HT1080 (cell line): ENCODE measurements at regions not wholly inside any gene's neighbourhood (a gene's known extent, or its start where the extent isn't known, plus 50 kb on each side); places are given as distances from the start of the nearest gene placed in this dataset.

Experiments used
- DNase-seq: peaks from one replicate; pipeline ENCODE4 v3.0.0-alpha.2; 2015; ENCODE audit warnings: low read depth

GRCh38 chr3:150133293-150133692, 162.6 kb upstream of the PFN2 start:
- DNase-seq = no peak

GRCh38 chr3:150132101-150132749, 161.5 kb upstream of the PFN2 start:
- peak; percentile 55 for DNase-seq

DNA sequence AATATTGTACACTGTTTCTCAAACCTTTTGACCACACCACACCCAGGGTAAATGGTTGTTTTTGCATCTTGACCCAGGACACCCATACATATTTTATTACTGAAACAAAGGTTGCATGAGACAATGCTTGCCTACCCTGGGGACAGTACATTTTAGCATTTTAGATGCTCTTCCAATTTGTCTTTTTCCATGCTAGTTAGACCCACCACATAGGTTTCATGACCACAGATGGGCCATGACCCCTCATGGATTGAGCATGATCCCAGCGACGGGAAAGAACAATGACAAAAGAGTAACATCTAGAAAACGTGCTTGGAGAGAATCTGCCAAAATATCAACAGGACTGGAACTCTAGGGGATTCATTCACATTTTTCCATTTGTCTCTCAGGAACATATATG, 161.0 kb upstream of the PFN2 start:
- DNase-seq = no peak

GRCh38 chr3:150130404-150131100, 159.9 kb upstream of the PFN2 start:
- no peak for DNase-seq

GRCh38 chr3:150129166-150129565, 158.5 kb upstream of the PFN2 start:
- no peak for DNase-seq

DNA sequence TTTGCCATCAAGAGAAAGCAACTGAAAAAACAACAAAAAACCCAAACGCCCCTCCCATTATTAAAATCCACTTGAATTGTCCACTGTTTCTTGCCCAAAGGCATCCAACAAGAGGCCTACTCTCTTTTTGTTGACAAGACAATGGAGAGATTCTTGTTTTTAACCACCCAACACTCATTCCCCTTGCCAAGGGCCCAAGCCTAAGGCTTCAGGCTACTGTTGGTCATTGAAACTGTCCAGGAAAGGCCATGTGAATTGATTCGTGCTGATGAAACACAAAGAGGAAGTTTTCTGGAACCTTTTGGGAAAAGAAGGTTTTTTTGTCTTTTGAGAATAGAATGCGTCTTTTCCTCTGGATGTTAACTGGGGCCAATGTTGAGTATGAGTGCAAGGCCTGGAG, 157.4 kb upstream of the PFN2 start:
- DNase-seq = no peak

DNA sequence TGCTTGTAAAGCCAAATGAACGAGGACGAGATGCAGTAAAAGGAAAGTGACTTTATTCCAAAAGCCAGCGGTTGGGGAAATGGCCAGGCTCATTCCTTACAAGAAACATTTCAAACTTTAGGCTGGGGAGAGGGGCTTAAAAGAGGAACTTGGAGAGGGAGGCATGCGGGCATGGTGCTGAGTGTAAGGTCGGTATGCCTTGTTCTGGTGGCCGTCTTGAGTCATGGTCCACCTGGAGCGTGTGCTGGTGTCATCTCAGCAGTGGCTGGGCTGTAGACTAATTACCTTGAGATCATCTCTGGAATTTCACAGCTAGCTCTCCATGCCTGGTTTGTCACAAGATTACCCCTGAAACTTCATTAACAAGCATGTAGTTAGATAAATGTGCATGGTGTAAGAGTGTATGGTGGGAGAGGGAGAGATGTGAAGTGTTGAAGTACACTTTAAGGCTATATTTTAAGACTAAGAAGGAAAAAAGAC, 156.4 kb upstream of the PFN2 start:
- DNase-seq = no peak

- no peak for DNase-seq
Observed at GRCh38 chr3:150124142-150124541, 153.4 kb upstream of the PFN2 start.

DNA sequence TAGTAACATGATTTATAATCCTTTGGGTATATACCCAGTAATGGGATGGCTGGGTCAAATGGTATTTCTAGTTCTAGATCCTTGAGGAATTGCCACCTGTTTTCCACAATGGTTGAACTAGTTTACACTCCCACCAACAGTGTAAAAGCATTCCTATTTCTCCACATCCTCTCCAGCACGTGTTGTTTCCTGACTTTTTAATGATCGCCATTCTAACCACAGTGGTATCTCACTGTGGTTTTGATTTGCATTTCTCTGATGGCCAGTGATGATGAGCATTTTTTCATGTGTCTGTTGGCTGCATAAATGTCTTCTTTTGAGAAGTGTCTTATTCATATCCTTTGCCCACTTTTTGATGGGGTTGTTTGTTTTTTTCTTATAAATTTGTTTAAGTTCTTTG, 152.6 kb upstream of the PFN2 start:
- DNase-seq = peak; percentile 56

DNA sequence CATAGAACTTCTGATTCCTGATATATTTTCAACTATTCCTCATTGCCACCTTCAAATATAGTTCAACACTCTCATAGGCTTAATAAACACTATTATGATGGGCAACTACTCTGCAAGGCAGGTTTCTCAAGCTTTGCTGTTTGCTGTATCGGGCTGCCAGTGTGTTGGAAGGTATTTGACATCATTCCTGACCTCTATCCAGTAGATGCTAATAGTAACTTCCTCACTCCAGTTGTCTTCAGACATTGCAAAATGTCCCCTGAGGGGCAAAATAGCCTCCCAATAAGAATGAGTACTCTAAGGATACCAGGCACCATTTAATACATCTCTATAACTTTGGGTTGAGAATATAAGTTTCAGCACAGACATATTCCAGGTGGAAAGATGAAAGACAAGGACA, 147.5 kb upstream of the PFN2 start:
- no peak for DNase-seq

GRCh38 chr3:150117076-150117475, 146.4 kb upstream of the PFN2 start:
- no peak for DNase-seq

GRCh38 chr3:150116196-150116595, 145.5 kb upstream of the PFN2 start:
- DNase-seq = no peak

- DNase-seq = peak; percentile 76
Observed at GRCh38 chr3:150114873-150115540, 144.3 kb upstream of the PFN2 start.

- no peak for DNase-seq
Observed at GRCh38 chr3:150114273-150114672, 143.6 kb upstream of the PFN2 start.

DNA sequence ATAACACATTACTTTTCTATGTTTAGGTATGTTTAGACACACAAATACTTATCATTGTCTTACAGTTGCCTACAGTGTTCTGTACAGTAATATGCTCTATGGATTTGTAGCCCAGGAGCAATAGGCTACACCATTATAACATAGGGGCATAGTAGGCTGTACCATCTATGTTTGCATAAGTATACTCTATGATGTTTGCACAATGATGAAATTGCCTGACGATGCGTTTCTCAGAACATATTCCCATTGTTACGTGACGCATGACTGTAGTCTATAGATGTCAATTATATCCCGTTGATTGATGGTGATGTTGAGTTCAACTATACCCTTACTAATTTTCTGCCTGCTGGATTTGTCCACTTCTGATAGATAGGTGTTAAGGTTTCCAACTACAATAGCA, 139.4 kb upstream of the PFN2 start:
- no peak for DNase-seq

DNA sequence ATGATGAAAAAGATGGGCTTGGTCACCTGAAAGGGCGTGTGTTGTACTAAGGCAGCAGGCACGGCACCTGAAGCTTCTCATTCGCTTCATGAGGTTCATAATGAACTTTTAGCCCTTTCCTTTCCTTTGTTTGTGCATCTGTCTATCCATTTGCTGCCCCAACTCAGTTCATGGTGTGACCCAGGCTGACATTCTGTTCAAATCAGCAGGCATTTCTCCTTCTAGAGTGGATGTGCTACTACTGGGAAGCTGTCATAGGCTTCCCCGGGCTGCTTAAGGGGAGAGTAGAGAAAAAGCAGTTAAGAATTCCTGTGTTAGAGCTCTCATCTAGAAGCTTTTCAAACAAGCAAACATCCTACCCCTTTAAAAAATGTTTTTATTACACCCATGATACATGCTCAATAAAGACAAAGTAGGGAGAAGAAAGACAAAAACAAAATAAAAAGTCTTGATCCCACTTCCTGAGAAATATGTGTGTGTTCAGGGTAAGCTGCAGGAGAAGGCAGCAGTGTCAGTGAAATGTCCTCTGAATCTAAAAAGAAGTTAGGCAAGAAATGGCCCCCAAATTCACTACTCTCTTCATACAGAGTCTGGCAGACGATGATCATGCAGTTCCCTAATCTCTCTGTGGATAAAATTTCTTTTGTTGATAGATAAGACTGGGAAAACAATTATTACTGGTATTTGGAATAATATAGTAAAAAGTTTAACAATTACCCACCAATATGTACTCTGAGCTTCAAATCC, 136.9 kb upstream of the PFN2 start:
- DNase-seq = no peak

DNA sequence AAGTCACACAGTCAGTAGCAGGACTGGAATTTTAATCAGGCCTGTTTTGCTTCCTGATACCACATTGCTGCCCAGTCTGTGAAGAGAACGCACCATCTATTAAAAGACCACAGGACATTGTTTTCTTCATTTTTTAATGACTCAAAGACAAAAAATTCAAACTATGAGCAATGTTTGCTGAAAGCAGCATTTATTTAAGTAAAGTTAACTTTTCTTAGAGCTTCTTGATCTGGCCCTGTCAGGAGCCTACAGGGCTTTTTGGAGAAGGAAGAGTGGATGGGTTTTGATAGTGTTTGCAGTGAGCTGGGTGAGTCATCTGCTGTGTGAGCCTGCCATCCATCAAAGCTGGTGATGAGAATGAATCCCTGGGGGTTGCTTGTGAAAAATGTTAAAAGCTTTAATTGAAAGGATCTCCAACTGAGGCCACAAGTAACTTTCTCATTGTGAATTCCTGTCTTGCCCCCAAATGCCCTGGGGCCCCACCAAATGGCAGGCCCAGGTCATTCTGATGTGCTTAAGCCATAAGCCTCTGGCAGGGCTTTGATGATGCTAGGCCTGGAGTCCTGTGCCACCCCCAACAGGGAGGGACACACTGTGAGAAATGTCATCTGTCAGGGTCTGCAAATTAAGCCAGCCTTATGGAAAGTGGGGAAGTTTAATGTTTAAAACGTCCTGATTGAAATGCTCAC, 136.2 kb upstream of the PFN2 start:
- peak; percentile 93 for DNase-seq

DNA sequence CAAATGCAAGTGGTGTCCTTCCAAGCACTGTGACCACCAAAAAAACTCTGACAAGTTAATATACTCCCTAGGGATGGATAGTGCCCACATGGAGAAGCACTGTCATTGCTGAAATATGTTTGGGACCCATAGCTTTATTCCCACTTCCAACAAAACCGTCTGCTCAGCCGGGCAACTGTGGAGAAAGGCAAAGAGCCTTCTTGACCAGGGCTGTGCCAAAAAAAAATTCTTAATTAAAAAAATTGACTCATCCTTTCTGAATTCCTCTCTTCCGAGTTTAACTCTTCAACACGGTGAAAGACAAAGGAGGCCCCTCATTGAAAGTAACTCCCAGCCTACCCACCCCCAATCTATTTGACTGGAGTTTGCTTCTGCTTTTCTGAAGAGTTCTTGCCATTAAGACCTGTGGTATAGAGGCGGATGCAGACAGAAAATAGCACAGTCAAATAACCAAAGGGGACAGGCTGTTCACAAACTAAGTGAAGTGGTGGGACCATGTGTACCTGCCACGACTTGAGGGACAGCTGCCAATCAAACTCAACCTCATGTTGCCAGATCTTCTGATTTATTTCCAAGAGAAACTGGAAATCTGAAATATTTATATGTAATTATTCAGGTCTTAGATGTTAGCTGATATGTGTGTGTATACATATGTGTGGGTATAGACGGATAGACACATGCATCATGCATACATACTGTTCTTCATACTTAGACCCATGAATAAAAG, 135.4 kb upstream of the PFN2 start:
- DNase-seq = peak; percentile 66

DNA sequence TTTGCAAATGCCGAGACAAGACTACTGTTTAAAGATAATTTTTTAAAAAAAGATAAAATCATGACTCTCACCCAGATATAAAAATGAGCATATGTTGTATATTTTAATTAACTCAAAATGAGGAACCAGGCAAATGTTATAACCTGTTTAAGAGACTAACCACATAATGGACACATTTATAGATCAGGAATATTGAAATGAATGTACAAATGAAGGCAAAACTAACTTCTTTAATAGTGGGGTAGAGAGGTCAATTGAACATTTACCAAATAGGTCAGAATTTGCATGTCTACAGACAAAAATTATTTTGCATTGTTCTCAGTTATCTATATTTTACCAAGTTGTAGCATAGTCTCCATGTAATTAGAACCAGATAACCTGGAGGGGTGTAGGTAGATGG, 134.3 kb upstream of the PFN2 start:
- no peak for DNase-seq

GRCh38 chr3:150104564-150104963, 133.9 kb upstream of the PFN2 start:
- no peak for DNase-seq

GRCh38 chr3:150101016-150101415, 130.3 kb upstream of the PFN2 start:
- no peak for DNase-seq
